GM21529 (cell line): ENCODE measurements at regions not wholly inside any gene's neighbourhood (a gene's known extent, or its start where the extent isn't known, plus 50 kb on each side); places are given as distances from the start of the nearest gene placed in this dataset.

Source experiments
- ATAC-seq: cut with Tn5 transposase; IDR thresholded peaks from one replicate; pipeline ENCODE4 v1.9.1; 2021; ENCODE audit not compliant: unreplicated experiment

DNA sequence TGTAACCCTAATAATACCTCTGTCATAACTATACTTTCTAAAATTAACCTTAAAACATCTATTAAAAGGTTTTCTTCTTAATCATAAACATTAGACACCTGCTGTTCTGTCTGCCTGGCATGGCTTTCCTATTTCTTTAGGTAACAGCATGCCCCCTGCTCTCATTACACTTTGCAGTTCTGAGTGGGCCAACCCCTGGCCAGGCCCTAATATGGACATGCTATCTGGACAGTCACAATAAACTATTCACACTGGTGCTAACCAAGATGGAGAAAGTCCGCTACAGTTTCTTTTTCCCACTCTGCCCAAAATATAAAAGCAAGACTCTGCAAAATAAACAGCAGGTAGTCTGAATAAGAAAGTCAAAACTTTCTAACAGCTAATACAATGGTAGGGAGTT lies 84.0 kb downstream of the ELAPOR2 start:
- ATAC-seq: no peak

DNA sequence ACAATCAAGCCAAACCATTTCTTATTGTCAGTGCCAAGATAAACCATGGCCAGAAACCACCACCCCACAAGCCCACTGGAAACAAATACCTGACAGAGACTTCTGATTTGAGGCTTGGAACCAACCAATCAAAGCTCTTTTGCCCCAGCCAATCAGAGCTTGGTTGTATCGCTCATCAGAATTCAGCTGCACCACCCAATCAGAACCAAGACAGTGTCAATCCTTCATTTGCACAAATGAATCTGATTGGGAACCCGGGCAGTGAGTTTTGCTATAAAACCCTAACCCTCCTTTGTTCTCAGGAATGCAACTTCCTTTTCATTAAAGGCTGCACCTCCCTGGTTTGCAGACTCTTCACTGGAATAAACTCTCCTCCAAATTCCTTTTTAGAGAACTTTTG lies 87.4 kb downstream of the ELAPOR2 start:
- no peak for ATAC-seq

- no peak for ATAC-seq
Measured at GRCh38 chr7:86970986-86971385, 88.5 kb downstream of the ELAPOR2 start.

GRCh38 chr7:86970547-86970946 lies 88.9 kb downstream of the ELAPOR2 start:
- ATAC-seq: no peak

DNA sequence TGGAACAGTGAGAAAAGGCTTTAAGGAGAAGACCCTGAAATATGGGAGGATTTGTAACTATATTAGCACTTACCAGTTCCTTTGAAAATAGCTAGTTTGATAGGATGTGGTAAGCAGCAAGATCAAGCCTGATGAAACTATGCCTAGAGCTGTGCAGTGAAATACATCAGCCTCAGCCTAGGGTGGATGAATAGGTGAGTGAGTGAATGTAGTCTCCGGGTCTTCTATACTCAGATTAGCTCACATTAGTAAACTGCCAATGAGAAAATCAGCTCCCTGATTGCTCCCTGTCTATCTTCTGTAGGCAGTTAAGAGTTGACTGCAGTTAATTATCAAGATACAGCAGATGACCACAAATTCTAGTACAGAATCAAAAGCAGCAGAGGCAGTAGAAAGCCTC lies 89.6 kb downstream of the ELAPOR2 start:
- no peak for ATAC-seq

DNA sequence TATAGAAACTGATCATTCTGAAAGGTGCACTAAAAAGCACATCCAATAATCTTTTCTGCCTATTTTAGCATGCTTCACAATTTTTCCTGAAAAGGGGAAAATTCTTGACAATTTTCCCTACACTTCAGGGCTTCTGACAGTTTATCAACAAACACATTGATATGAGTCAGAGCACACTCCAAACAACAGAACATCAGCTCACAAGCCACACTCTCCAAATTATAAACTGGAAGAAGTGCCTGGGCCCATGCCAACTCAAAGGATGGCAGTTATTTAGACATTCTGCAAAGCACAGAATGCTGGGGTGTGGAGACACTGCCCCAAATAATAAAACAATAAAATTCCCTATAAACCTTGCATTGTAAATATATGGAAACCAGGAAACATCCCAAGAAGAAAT lies 90.8 kb downstream of the ELAPOR2 start:
- no peak for ATAC-seq

DNA sequence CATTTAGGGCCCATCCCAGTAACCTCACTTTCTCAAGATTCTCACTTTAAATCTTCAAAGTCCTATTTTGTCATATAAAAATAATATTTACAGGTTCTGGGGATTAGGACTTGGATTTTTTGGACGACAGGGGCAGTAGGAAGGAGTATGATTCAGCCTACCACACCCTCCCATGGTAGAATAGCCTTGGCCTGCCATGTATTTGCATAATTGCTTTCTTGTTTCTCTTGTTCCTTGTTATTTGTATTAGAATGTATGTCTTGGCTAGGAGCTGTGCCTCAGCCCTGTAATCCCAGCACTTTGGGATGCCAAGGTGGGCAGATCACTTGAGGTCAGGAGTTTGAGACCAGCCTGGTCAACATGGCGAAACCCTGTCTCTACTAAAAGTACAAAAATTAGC lies 92.5 kb downstream of the ELAPOR2 start:
- no peak for ATAC-seq

DNA sequence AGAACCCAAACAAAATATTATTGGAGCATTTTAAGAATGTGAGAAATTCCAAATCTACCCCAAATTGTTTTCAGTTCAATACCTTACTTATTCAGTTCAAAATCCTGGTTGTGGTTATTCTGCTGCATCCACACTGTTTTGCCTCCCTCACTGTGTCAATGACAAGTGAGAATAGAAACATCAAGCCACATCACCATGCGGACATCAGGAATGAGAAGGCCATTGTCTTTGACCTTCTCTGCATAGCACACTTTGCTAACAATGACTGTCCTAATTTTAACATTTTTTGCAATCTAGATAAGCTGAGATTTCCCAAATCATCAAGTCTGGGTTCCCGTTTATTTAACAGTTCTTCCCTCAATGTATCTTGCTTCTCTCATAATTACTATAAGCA lies 93.7 kb downstream of the ELAPOR2 start:
- no peak for ATAC-seq

DNA sequence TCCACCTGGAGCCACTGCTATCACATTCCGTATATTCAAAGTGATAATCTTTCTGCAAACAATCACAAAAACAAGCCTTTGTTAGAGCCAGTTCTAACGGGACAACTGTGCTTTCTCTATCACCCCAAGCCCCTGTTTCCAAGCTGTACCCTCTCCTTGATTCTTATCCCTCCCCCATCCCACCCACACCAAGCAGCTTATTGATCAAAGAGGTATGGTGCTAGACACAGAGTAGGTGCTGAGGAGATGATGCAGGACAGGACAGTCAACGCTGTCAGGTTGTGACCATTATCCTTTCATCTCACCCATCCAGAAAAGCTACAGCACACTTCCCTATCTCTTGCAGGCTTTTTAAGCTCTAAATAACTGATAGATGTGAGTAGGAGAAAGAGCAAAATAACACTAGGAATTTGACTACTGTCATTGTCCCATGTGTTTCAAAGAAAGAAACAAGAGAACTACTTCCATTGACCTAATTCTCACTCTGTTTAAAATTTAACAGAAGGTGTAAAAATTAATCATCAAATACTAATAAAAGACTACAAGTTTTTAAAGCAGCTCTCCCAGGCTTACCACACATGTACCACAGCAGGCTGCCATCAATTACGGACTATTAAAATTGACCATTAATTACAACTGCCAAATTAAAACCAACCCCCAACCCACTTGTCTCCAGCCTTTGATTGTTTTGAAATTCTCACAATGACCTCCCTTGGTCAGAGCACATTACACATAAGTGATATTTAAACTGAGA lies 94.3 kb downstream of the ELAPOR2 start:
- no peak for ATAC-seq

DNA sequence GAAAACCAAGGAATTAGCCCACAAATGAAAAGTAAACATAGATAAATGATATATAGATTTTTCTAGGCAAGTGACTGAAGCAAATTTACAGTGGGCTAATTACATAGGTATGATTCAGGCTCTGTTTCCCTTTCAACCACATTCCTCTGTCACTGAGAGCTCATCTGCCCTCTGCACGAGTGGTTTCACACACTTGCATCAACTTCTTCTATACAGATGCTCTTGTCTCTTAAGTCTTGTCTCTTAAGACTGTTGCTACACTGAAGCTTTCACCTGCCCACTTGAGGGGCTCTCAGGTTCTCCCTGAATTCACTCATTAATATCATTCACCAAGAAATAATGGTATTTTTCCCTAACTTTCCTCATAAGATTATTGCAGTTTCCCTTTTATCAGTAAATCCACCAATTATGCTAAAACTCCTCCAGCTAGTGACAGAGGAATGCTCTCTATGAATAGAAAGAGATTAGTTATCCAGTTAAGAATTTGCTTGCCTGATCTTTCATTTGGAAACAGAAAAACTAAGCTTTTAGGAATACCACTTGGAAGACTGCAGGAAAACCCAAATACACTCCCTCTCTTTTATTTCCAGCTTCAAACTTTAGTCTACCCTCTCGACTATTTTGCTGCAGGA lies 95.7 kb downstream of the ELAPOR2 start:
- peak; percentile 95 for ATAC-seq

- ATAC-seq: no peak
Measured at GRCh38 chr7:86962623-86963022, 96.8 kb downstream of the ELAPOR2 start.

GRCh38 chr7:86961686-86962085 lies 97.8 kb downstream of the ELAPOR2 start:
- ATAC-seq: no peak

- ATAC-seq: no peak
Measured at GRCh38 chr7:86958380-86958779, 101.1 kb downstream of the ELAPOR2 start.

GRCh38 chr7:86956567-86956966 lies 102.9 kb downstream of the ELAPOR2 start:
- no peak for ATAC-seq

- no peak for ATAC-seq
Measured at GRCh38 chr7:86955895-86956503, 103.5 kb downstream of the ELAPOR2 start.

DNA sequence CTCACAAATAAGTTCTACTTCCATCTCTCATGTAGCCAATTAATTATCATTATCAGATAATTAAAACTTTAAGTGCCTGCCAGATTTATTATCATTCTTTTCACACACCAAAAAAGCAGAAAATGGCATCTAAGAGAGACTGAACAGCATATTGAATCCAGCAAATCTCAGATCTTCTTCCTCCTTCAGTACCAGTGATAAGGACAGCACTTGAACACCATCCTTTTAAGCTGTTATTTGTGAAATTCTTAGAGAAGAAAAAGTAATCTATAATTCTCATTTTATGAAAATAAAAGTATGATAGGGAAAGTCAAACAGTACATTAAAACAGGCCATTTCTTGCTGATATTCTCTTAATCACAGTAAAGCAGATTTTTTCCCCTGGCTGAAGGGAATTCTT lies 104.5 kb downstream of the ELAPOR2 start:
- ATAC-seq: no peak

- ATAC-seq: no peak
Measured at GRCh38 chr7:86953653-86954336, 105.7 kb downstream of the ELAPOR2 start.

DNA sequence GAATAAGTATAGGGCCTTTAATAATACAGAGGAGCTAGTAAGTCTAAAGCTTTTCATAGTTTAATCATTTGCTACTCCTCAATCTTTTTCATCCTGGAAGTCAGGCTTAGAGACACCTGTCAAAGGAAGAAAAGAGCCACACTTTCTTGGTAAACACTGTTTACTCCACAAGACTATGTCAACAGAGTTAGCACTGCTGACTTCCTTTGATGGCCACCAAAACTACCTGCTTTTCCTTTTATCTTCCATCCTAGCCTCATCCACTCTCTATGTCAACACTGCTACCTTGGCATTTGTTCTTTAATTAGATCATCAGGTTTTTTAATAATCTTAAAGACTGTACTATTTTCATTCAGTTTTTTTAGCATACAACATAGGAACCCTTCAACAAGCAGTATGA lies 106.2 kb downstream of the ELAPOR2 start:
- ATAC-seq: no peak

DNA sequence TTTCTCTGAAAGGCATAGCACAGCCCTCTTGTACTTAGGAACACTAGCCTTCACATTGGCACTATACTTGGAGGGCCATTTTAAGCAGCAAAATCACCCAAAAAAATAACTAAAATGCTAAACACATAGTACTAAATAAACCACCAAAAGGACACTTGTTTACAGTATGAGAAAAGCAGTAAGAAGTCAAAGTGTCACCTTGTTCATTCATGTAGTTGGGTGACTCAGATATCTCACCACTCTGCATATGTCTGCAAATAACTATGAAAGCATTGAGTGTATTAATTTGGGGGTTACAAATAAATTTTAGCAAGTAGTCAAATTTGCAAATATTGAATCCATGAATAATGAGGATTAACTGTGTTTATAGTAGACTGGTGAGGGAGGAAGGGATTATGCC lies 107.6 kb downstream of the ELAPOR2 start:
- no peak for ATAC-seq

DNA sequence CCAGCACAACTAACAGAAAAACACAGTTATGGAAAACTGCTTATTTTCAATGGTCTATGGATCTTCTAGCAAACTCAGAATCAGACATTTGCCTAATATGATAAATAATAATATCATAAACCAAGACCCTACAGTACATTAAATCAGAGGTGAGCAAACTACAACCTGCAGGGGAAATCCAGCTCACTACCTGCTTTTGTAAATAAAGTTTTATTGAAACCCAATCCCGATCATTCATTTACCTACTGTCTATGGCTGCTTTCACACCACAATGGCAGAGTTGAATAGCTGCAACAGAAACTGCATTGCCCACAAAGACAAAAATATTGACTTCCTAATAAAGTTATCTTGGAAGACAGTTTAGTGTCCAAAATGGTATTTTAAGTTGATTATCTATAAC lies 108.5 kb downstream of the ELAPOR2 start:
- ATAC-seq: no peak

DNA sequence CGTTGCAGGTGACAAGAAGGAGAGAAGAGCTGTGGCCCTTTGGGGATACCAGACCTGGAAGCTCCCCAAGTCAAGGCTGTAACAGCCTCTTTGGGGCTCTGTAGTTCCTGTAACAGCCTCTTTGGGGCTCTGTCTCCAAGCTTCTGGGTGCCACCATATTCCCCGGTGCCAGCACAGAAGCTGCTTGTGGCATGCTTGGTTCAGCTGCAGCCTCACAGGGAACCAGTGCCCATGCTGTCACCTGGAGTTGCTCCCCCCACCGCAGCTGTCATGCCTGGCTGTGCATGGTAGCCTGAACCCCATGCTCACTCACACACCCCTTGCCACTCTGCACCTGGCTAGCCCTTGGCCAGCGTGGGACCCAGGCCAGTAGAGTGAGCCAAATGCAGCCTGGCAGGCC lies 109.1 kb downstream of the ELAPOR2 start:
- ATAC-seq: no peak

GRCh38 chr7:86949779-86950260 lies 109.6 kb downstream of the ELAPOR2 start:
- no peak for ATAC-seq
